ENCODE measurements at regions not wholly inside any gene's neighbourhood (a gene's known extent, or its start where the extent isn't known, plus 50 kb on each side); places are given as distances from the start of the nearest gene placed in this dataset.

DNA sequence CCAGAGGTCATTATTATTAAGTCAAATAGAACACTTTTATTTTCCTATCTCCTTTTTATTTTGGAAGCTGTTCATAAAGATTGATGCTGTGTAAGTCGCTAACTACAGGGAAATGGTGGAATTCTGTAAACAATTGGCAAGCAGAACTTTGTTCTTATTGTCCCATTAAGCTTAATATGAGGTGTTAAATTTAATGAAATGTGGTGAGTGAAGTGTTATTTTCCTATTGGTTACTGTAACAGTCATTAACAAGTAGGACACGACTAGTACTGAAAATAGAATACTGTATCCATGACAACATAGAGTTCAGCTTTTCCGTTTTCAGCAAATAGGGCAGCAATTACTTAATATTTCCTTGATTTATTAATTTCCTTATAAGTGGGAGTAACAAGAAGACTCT, 279.1 kb upstream of the ZEB2 start:
- TF ChIP-seq SNAI2 (CRISPR knock-in tag; IDR thresholded peaks at IDR 0.05) (no peak), CSDC2 (CRISPR knock-in tag; IDR thresholded peaks at IDR 0.05) (no peak)
- ATAC-seq: no peak

DNA sequence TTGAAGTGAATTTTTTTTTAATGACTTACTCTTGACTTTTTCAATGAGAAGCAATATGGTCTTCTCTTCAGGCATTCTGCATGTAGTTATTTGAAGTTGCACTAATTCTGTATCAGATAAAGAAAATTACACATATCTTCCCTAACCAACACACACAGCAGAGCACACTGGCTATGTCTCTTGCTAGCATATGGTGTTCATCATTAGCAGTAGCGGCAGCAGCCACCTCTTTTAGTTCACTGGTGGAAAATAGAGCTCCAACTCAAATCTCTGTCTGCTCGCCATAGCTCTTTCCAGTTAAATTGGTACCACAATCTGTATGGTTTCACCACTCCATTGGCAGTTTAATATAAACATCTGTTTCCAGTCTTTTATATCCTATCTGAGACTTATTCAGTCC, 278.1 kb upstream of the ZEB2 start:
- no peak for ATAC-seq
- TF ChIP-seq PPARA (CRISPR knock-in tag; IDR thresholded peaks at IDR 0.05; ENCODE audit: borderline replicate concordance) (no peak), ZNF8 (CRISPR knock-in tag; IDR thresholded peaks at IDR 0.05) (0 out of 2 replicates have a peak, but pooled peaks have one; percentile 35), ZNF565 (CRISPR knock-in tag; conservative IDR thresholded peaks at IDR 0.05; ENCODE audit: low read depth) (no peak), ZNF70 (CRISPR knock-in tag; IDR thresholded peaks at IDR 0.05) (no peak), BACH2 (CRISPR knock-in tag; IDR thresholded peaks at IDR 0.05; ENCODE audit: borderline replicate concordance) (no peak)
- TF ChIP-seq, protein P1, sequence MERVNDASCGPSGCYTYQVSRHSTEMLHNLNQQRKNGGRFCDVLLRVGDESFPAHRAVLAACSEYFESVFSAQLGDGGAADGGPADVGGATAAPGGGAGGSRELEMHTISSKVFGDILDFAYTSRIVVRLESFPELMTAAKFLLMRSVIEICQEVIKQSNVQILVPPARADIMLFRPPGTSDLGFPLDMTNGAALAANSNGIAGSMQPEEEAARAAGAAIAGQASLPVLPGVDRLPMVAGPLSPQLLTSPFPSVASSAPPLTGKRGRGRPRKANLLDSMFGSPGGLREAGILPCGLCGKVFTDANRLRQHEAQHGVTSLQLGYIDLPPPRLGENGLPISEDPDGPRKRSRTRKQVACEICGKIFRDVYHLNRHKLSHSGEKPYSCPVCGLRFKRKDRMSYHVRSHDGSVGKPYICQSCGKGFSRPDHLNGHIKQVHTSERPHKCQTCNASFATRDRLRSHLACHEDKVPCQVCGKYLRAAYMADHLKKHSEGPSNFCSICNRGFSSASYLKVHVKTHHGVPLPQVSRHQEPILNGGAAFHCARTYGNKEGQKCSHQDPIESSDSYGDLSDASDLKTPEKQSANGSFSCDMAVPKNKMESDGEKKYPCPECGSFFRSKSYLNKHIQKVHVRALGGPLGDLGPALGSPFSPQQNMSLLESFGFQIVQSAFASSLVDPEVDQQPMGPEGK (CRISPR knock-in tag; IDR thresholded peaks at IDR 0.05; ENCODE audit: borderline replicate concordance): no peak
- TF ChIP-seq, protein P2, sequence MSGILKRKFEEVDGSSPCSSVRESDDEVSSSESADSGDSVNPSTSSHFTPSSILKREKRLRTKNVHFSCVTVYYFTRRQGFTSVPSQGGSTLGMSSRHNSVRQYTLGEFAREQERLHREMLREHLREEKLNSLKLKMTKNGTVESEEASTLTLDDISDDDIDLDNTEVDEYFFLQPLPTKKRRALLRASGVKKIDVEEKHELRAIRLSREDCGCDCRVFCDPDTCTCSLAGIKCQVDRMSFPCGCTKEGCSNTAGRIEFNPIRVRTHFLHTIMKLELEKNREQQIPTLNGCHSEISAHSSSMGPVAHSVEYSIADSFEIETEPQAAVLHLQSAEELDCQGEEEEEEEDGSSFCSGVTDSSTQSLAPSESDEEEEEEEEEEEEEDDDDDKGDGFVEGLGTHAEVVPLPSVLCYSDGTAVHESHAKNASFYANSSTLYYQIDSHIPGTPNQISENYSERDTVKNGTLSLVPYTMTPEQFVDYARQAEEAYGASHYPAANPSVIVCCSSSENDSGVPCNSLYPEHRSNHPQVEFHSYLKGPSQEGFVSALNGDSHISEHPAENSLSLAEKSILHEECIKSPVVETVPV (CRISPR knock-in tag; IDR thresholded peaks at IDR 0.05): no peak

DNA sequence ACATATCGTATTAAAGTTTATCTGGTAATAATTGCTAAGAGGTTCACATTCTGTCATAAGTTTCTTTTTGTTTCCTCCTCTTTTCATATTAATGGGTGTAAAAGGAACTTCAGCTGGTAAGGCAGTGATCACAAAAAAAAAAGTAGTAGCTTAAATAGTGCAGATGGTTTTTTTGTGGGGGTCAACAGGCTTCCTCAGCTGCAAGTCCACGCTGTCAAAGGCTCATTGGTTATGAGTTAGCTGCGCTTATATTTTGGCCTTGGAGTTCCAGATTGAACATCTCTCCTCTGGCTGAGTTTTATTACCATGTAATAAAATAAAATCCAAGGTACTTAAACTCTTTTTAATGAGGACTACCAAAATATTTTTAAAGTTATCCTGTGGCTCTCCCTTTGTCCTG, 277.0 kb upstream of the ZEB2 start:
- no peak for TF ChIP-seq ISL1 (CRISPR knock-in tag; IDR thresholded peaks at IDR 0.05)
- TF ChIP-seq ZNF8 (CRISPR knock-in tag; IDR thresholded peaks at IDR 0.05): no peak
- no peak for TF ChIP-seq OSR1 (CRISPR knock-in tag; IDR thresholded peaks at IDR 0.05)
- ATAC-seq: no peak

DNA sequence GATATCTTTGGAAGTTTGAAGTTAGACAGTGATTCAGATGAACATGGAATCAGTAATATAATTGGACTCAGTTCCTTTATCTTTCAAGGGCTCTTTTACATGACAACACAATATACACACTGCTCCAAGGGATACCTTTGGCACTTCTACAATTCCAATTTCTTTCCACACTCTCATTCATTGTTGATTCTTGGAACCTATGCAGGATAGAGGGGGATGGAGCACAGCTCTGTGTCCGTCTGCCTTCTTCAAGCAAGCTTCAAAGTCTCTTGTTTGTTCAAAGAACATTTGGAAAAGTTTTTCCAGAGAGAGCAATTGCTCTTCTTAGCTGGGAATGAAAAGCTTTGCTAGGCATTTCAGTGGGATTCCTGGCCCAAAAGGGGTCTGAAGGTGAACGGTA, 276.2 kb upstream of the ZEB2 start:
- TF ChIP-seq ARNTL (CRISPR knock-in tag; IDR thresholded peaks at IDR 0.05; ENCODE audit: borderline replicate concordance, low read depth) (no peak), ZNF8 (CRISPR knock-in tag; IDR thresholded peaks at IDR 0.05) (no peak), ZC3H10 (CRISPR knock-in tag; IDR thresholded peaks at IDR 0.05) (no peak), ZFP3 (CRISPR knock-in tag; IDR thresholded peaks at IDR 0.05) (no peak), OSR1 (CRISPR knock-in tag; IDR thresholded peaks at IDR 0.05) (no peak), ZNF565 (CRISPR knock-in tag; conservative IDR thresholded peaks at IDR 0.05; ENCODE audit: low read depth) (no peak), ZFP30 (CRISPR knock-in tag; IDR thresholded peaks at IDR 0.05) (no peak), SNAI2 (CRISPR knock-in tag; IDR thresholded peaks at IDR 0.05) (no peak), BACH2 (CRISPR knock-in tag; IDR thresholded peaks at IDR 0.05; ENCODE audit: borderline replicate concordance) (no peak), ESRRG (CRISPR knock-in tag; IDR thresholded peaks at IDR 0.05) (no peak)
- TF ChIP-seq, protein P3, sequence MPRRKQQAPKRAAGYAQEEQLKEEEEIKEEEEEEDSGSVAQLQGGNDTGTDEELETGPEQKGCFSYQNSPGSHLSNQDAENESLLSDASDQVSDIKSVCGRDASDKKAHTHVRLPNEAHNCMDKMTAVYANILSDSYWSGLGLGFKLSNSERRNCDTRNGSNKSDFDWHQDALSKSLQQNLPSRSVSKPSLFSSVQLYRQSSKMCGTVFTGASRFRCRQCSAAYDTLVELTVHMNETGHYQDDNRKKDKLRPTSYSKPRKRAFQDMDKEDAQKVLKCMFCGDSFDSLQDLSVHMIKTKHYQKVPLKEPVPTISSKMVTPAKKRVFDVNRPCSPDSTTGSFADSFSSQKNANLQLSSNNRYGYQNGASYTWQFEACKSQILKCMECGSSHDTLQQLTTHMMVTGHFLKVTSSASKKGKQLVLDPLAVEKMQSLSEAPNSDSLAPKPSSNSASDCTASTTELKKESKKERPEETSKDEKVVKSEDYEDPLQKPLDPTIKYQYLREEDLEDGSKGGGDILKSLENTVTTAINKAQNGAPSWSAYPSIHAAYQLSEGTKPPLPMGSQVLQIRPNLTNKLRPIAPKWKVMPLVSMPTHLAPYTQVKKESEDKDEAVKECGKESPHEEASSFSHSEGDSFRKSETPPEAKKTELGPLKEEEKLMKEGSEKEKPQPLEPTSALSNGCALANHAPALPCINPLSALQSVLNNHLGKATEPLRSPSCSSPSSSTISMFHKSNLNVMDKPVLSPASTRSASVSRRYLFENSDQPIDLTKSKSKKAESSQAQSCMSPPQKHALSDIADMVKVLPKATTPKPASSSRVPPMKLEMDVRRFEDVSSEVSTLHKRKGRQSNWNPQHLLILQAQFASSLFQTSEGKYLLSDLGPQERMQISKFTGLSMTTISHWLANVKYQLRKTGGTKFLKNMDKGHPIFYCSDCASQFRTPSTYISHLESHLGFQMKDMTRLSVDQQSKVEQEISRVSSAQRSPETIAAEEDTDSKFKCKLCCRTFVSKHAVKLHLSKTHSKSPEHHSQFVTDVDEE (CRISPR knock-in tag; IDR thresholded peaks at IDR 0.05): no peak
- TF ChIP-seq, protein P1 (CRISPR knock-in tag; IDR thresholded peaks at IDR 0.05; ENCODE audit: borderline replicate concordance): no peak
- TF ChIP-seq, protein P4, sequence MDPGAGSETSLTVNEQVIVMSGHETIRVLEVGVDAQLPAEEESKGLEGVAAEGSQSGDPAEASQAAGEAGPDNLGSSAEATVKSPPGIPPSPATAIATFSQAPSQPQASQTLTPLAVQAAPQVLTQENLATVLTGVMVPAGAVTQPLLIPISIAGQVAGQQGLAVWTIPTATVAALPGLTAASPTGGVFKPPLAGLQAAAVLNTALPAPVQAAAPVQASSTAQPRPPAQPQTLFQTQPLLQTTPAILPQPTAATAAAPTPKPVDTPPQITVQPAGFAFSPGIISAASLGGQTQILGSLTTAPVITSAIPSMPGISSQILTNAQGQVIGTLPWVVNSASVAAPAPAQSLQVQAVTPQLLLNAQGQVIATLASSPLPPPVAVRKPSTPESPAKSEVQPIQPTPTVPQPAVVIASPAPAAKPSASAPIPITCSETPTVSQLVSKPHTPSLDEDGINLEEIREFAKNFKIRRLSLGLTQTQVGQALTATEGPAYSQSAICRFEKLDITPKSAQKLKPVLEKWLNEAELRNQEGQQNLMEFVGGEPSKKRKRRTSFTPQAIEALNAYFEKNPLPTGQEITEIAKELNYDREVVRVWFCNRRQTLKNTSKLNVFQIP (CRISPR knock-in tag; IDR thresholded peaks at IDR 0.05; ENCODE audit: borderline replicate concordance, low read depth): no peak
- TF ChIP-seq, protein P5, sequence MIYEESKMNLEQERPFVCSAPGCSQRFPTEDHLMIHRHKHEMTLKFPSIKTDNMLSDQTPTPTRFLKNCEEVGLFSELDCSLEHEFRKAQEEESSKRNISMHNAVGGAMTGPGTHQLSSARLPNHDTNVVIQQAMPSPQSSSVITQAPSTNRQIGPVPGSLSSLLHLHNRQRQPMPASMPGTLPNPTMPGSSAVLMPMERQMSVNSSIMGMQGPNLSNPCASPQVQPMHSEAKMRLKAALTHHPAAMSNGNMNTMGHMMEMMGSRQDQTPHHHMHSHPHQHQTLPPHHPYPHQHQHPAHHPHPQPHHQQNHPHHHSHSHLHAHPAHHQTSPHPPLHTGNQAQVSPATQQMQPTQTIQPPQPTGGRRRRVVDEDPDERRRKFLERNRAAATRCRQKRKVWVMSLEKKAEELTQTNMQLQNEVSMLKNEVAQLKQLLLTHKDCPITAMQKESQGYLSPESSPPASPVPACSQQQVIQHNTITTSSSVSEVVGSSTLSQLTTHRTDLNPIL (CRISPR knock-in tag; IDR thresholded peaks at IDR 0.05; ENCODE audit: low read depth): no peak
- TF ChIP-seq, protein P2 (CRISPR knock-in tag; IDR thresholded peaks at IDR 0.05): no peak
- no peak for ATAC-seq
